ENCODE measurements at regions not wholly inside any gene's neighbourhood (a gene's known extent, or its start where the extent isn't known, plus 50 kb on each side); places are given as distances from the start of the nearest gene placed in this dataset.

DNA sequence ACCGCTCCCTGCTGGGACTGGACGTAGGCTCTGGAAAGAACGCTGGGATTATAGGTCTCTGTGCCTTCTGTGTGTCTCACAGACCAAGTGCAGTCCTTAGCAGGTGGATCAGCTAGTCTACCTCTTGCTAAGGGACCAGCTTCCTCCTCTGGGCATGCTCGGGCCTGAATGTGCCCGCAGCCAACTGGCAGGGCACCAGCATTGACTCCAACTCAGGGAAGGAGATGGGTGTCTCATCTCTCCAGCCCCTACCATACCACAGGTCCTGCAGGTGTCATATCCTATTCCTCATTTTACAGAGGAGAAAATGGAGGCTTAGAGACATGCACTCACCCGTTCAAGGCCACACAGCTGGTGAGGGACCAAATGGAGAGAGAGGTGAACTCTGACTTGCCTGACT lies 340.2 kb downstream of the PTPRU start:
- H3K4me3 Mint-ChIP-seq: no peak overlapping the region
- H3K4me1 Mint-ChIP-seq (ENCODE audit: low read depth): no peaks in the 10 kb centered on the region
- H3K9me3 Mint-ChIP-seq: no peaks in the 10 kb centered on the region
- no peak overlapping the region for H3K27ac Mint-ChIP-seq
- no peaks in the 10 kb centered on the region for H3K27me3 Mint-ChIP-seq (ENCODE audit: low read depth)
- no peaks in the 10 kb centered on the region for H3K36me3 Mint-ChIP-seq (ENCODE audit: low read depth)
- DNase-seq (ENCODE audit: low spot score): no peak

DNA sequence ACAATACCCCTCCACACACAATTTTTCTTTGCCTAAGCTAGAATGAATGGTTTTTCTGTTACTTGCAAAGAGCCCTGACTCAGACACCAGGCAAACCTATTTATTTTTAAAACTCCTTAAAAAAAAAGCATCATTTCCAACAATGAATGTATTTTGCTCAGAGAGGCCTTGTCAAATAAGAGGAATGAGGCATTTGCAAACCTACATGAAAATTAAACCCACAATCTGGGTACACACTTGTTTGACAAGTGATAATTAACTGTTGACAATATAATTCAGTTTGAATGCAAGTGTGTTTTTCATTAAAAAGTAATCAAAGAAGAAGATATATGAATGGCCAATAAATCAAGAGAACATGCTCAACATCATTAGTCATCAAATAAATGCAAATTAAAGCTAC lies 339.5 kb downstream of the PTPRU start:
- Mint-ChIP-seq H3K36me3 (ENCODE audit: low read depth) (no peaks in the 10 kb centered on the region), H3K9me3 (no peaks in the 10 kb centered on the region), H3K4me3 (no peak overlapping the region), H3K4me1 (ENCODE audit: low read depth) (no peaks in the 10 kb centered on the region), H3K27me3 (ENCODE audit: low read depth) (no peaks in the 10 kb centered on the region), H3K27ac (no peak overlapping the region)
- DNase-seq (ENCODE audit: low spot score): no peak

- Mint-ChIP-seq H3K4me3 (no peak overlapping the region), H3K27me3 (ENCODE audit: low read depth) (no peaks in the 10 kb centered on the region), H3K9me3 (no peaks in the 10 kb centered on the region), H3K27ac (no peak overlapping the region), H3K36me3 (ENCODE audit: low read depth) (no peaks in the 10 kb centered on the region), H3K4me1 (ENCODE audit: low read depth) (no peaks in the 10 kb centered on the region)
- DNase-seq (ENCODE audit: low spot score): no peak
Observed at GRCh38 chr1:29575277-29575676, 339.0 kb downstream of the PTPRU start.

GRCh38 chr1:29574871-29575270 lies 338.5 kb downstream of the PTPRU start:
- Mint-ChIP-seq H3K27ac (no peak overlapping the region), H3K27me3 (ENCODE audit: low read depth) (no peaks in the 10 kb centered on the region), H3K4me3 (no peak overlapping the region), H3K4me1 (ENCODE audit: low read depth) (no peaks in the 10 kb centered on the region), H3K9me3 (no peaks in the 10 kb centered on the region), H3K36me3 (ENCODE audit: low read depth) (no peaks in the 10 kb centered on the region)
- no peak for DNase-seq (ENCODE audit: low spot score)

DNA sequence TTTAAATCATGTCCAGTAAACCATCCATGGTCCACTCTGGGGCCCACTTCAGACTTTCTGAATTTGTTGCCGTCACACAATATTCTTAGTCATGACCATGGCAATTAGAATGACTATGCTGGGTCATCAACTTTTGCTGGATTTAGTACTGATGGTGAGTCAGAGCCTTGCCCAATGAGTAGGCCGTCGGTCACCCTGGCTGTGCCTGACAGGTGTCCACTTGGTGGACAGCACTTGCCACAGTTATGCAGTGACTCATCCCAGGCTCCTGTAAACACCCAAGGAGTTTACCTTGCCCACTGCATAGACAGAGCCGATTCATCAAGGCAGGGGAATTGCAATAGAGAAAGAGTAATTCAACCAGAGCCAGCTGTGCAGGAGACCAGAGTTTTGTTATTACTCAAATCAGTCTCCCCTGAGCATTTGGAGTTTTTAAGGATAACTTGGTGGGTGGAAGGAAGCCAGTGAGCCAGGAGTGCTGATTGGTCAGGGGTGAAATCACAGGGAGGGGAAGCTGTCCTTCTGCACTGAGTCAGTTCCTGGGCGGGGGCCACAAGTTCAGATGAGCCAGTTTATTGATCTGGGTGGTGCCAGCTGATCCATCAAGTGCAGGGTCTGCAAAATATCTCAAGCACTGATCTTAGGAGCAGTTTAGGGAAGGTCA lies 333.8 kb downstream of the PTPRU start:
- H3K4me1 Mint-ChIP-seq (ENCODE audit: low read depth): no peaks in the 10 kb centered on the region
- H3K36me3 Mint-ChIP-seq (ENCODE audit: low read depth): no peaks in the 10 kb centered on the region
- H3K27me3 Mint-ChIP-seq (ENCODE audit: low read depth): no peaks in the 10 kb centered on the region
- H3K9me3 Mint-ChIP-seq: no peaks in the 10 kb centered on the region
- no peak overlapping the region for H3K27ac Mint-ChIP-seq
- no peak for DNase-seq (ENCODE audit: low spot score)
- H3K4me3 Mint-ChIP-seq: no peak overlapping the region

DNA sequence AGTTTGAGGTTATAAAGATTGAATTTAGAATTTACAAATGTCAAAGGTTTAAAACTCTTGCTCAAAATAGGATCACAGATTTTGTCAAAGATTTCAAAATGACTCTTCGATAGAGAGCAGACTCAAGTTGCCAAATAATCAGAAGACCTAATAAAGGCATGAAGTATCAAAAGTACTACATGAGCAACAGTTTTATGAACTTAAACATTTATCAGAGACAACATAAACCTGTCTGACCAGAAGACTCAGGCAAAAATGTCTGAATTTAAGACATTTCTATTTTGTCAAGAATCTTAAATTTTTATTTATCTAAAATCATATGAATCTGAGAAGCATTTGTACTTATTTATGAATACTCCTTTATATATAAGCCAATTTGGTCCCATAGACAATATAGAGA lies 330.9 kb downstream of the PTPRU start:
- H3K9me3 Mint-ChIP-seq: peaks cover 15% of the 10 kb centered on the region
- no peaks in the 10 kb centered on the region for H3K27me3 Mint-ChIP-seq (ENCODE audit: low read depth)
- H3K4me1 Mint-ChIP-seq (ENCODE audit: low read depth): no peaks in the 10 kb centered on the region
- DNase-seq (ENCODE audit: low spot score): no peak
- H3K4me3 Mint-ChIP-seq: no peak overlapping the region
- no peaks in the 10 kb centered on the region for H3K36me3 Mint-ChIP-seq (ENCODE audit: low read depth)
- H3K27ac Mint-ChIP-seq: no peak overlapping the region

DNA sequence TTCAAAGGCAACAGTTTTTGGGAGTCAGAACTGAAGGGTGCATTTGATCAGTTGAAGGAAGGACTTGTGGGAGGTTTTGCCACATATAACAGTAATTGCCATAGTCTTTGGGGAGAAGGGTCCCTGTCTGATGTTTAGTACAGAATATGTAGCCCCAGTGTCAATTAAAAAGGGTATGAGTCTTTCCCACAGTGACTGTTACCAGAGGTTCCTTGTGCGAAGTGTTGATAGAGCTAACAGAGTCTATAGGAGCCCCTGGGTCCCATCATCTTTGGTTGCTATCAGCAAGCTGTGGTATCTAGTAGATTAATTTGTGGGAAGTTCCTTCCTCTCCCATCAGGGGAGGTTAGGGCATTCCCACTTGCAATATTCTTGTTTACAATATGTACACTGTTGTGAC lies 329.2 kb downstream of the PTPRU start:
- H3K27ac Mint-ChIP-seq: no peak overlapping the region
- DNase-seq (ENCODE audit: low spot score): no peak
- H3K36me3 Mint-ChIP-seq (ENCODE audit: low read depth): no peaks in the 10 kb centered on the region
- peaks cover 15% of the 10 kb centered on the region for H3K9me3 Mint-ChIP-seq
- no peaks in the 10 kb centered on the region for H3K27me3 Mint-ChIP-seq (ENCODE audit: low read depth)
- no peaks in the 10 kb centered on the region for H3K4me1 Mint-ChIP-seq (ENCODE audit: low read depth)
- H3K4me3 Mint-ChIP-seq: no peak overlapping the region

GRCh38 chr1:29563571-29563970 lies 327.2 kb downstream of the PTPRU start:
- Mint-ChIP-seq H3K36me3 (ENCODE audit: low read depth) (no peaks in the 10 kb centered on the region), H3K27ac (no peak overlapping the region), H3K27me3 (ENCODE audit: low read depth) (no peaks in the 10 kb centered on the region), H3K4me3 (no peak overlapping the region), H3K4me1 (ENCODE audit: low read depth) (no peaks in the 10 kb centered on the region), H3K9me3 (peaks cover 15% of the 10 kb centered on the region)
- DNase-seq (ENCODE audit: low spot score): no peak

DNA sequence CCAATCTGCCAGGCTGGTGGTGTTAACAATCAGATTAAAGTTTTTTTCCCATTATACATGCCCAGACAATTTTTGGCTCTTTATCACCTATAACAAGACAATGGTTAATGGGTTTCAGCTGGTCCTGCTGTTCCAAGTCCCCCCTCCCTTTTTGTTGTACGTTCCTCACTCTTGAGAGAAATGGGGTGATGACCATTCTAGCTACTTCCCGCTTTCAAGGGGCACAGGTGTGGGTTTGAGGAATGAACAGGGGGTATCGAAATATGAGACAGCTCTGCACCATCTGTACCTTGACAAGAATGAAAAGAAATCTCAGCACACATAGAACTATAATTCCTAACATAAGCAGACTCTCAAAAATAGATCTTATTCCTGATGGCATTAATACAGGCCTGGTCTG lies 326.8 kb downstream of the PTPRU start:
- H3K9me3 Mint-ChIP-seq: peaks cover 15% of the 10 kb centered on the region
- no peak overlapping the region for H3K4me3 Mint-ChIP-seq
- no peak overlapping the region for H3K27ac Mint-ChIP-seq
- no peak for DNase-seq (ENCODE audit: low spot score)
- no peaks in the 10 kb centered on the region for H3K36me3 Mint-ChIP-seq (ENCODE audit: low read depth)
- H3K4me1 Mint-ChIP-seq (ENCODE audit: low read depth): no peaks in the 10 kb centered on the region
- no peaks in the 10 kb centered on the region for H3K27me3 Mint-ChIP-seq (ENCODE audit: low read depth)

GRCh38 chr1:29559056-29559455 lies 322.7 kb downstream of the PTPRU start:
- Mint-ChIP-seq H3K4me3 (no peak overlapping the region), H3K9me3 (peaks cover 15% of the 10 kb centered on the region), H3K36me3 (ENCODE audit: low read depth) (no peaks in the 10 kb centered on the region), H3K27ac (no peak overlapping the region), H3K4me1 (ENCODE audit: low read depth) (no peaks in the 10 kb centered on the region), H3K27me3 (ENCODE audit: low read depth) (no peaks in the 10 kb centered on the region)
- DNase-seq (ENCODE audit: low spot score): no peak

- H3K4me1 Mint-ChIP-seq (ENCODE audit: low read depth): no peaks in the 10 kb centered on the region
- H3K36me3 Mint-ChIP-seq (ENCODE audit: low read depth): no peaks in the 10 kb centered on the region
- H3K27ac Mint-ChIP-seq: no peak overlapping the region
- peaks cover 6% of the 10 kb centered on the region for H3K9me3 Mint-ChIP-seq
- H3K27me3 Mint-ChIP-seq (ENCODE audit: low read depth): no peaks in the 10 kb centered on the region
- H3K4me3 Mint-ChIP-seq: no peak overlapping the region
- no peak for DNase-seq (ENCODE audit: low spot score)
Observed at GRCh38 chr1:29557701-29558600, 321.6 kb downstream of the PTPRU start.

DNA sequence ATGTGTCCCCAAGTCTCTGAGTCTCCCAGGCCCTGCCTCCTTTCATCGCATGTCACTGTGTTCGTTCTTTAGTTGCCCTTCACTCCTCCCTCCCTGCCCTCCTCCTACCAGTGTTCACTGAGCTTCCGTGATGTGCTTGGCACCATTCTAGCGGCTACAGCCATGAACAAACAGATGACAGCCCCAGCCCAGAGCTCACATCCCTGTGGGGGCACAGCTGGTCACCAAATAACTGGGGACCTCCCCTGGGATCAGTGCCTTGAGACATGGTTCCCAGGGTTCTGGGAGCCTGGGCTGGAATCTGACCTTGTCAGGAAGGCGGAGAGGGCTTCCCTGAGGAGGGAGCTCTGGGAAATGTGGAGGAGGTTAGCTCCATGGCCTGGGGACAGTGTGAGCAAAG lies 320.7 kb downstream of the PTPRU start:
- no peaks in the 10 kb centered on the region for H3K4me1 Mint-ChIP-seq (ENCODE audit: low read depth)
- no peaks in the 10 kb centered on the region for H3K36me3 Mint-ChIP-seq (ENCODE audit: low read depth)
- H3K27ac Mint-ChIP-seq: no peak overlapping the region

GRCh38 chr1:29556657-29557056 lies 320.3 kb downstream of the PTPRU start:
- no peaks in the 10 kb centered on the region for H3K36me3 Mint-ChIP-seq (ENCODE audit: low read depth)
- H3K27ac Mint-ChIP-seq: no peak overlapping the region
- DNase-seq (ENCODE audit: low spot score): no peak
- no peaks in the 10 kb centered on the region for H3K4me1 Mint-ChIP-seq (ENCODE audit: low read depth)
- H3K4me3 Mint-ChIP-seq: no peak overlapping the region
- H3K9me3 Mint-ChIP-seq: no peaks in the 10 kb centered on the region
- H3K27me3 Mint-ChIP-seq (ENCODE audit: low read depth): no peaks in the 10 kb centered on the region

More for the DNA sequence above, 320.7 kb downstream of the PTPRU start:
- no peak overlapping the region for H3K4me3 Mint-ChIP-seq
- no peak for DNase-seq (ENCODE audit: low spot score)
- no peaks in the 10 kb centered on the region for H3K9me3 Mint-ChIP-seq
- H3K27me3 Mint-ChIP-seq (ENCODE audit: low read depth): no peaks in the 10 kb centered on the region

GRCh38 chr1:29555043-29555620 lies 318.8 kb downstream of the PTPRU start:
- no peak for DNase-seq (ENCODE audit: low spot score)
- Mint-ChIP-seq H3K9me3 (no peaks in the 10 kb centered on the region), H3K4me1 (ENCODE audit: low read depth) (no peaks in the 10 kb centered on the region), H3K36me3 (ENCODE audit: low read depth) (no peaks in the 10 kb centered on the region), H3K4me3 (no peak overlapping the region), H3K27me3 (ENCODE audit: low read depth) (no peaks in the 10 kb centered on the region), H3K27ac (no peak overlapping the region)
